Anterior cingulate cortex (tissue), 58 donors: ENCODE measurements at regions not wholly inside any gene's neighbourhood (a gene's known extent, or its start where the extent isn't known, plus 50 kb on each side); places are given as distances from the start of the nearest gene placed in this dataset.
"Not testable (repeated sequence)": the region's sequence is repeated elsewhere in the genome, so short reads cannot be mapped to it uniquely, and the experiment has no call there.

Source experiments
- DNase-seq, 58 donors: peaks; one replicate each; lab custom pipeline; 2025; lab: John Stamatoyannopoulos, UW

DNA sequence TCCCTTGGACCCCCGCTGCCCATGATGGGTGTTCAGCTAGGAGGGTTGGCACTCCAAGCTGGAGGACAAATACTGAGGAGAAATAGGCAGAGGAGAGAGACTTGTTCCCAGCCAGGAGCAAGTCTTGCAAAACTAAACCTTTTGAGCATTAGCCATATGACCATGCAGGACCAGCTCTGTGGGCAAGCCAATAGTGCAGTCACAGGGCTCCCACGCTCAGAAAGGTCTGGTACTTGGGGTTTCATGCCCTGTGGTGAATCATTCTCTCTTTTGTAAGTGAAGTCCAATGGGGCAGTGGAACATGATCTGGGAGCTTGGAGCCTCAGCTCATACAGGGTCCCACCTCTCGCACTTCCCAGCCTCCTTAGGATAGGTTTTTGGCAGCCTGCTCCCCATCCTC is 300.9 kb downstream of the BCOR start:
- no peak for DNase-seq

DNA sequence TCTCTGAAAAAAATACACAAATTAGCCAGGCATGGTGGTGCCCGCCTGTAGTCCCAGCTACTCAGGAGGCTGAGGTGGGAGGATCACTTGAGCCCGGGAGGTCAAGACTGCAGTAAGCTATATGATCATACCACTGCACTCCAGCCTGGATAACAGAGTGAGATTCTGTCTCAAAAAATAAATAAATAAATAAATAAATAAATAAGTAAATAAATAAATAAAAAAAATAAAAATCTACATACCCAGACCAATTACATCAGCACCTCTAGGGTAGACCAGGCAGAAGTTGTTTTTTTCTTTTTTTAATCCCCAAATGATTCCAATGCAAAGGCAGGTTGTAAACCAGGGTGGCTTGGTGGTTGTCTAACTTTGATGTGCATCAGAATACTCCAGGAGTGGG is 299.3 kb downstream of the BCOR start:
- not testable (repeated sequence) for DNase-seq

DNA sequence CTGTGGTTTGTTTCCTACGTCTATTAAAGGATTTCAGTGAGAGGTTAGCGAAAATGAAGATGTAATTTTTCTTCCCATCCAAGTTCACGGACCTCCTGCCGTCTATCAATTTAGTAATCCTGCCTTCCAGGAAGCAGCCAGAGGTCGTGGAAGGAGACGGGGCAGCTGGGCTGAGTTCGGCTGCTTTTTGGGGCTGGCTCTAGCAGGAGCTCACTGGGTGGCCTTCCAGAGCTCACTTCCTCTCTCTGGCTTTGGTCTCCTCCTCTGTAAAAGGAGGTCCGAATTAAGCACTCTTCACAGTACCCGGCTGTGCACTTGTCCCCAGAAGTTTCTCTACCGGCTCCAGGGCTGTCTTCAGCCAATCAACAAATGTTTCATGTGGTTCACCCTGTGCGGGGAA is 295.4 kb downstream of the BCOR start:
- DNase-seq: no peak

DNA sequence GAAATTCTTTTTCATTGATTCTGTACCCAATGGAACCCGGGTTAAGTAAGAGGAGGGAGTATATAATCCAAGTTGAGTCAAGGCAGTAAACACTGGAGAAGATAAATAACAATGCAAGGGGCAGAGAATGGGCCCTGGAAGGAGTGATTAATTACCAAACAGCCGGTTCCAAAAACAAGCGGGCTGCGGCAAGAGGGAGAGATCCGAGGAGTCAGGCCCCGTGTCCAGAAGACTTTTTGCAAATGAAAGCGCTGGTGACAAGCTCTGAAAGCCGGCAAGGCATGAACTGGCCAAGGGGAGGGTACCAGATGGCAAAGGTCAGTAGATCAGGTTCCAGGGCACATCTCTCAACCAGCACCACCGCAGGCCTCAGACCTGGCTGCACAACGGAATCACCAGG is 294.9 kb downstream of the BCOR start:
- DNase-seq: no peak

DNA sequence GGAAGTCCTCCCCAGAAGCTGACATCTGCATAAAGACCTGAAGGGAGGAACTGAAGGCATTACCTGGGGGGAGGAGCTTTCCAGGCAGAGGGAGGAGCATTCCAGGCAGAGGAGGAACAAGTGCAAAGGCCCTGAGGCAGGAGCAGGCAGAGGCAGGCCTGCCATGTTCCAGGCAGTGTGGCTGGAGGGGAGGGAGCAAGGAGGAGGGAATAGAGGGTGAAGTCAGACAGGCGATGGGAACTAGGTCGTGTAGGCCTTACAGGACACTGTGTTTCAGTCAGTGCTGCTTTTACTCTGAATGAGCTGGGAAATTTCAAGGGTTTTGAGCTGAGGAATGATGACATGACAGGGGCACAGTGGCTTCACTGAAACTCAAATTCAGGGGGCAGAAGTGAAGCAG is 292.7 kb downstream of the BCOR start:
- no peak for DNase-seq

DNA sequence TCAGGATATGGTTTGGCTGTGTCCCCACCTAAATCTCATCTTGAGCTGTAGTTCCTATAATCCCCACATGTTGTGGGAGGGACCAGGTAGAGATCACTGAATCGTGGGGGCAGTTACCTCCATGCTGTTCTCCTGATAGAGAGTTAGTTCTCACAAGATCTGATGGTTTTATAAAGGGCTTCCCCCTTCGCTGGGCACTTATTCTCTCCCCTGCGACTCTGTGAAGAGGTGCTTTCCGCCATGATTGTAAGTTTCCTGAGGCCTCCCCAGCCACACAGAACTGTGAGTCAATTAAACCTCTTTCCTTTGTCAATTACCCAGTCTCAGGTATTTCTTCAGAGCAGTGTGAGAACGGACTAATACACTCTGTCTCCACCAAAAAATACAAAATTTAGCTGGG is 291.9 kb downstream of the BCOR start:
- no peak for DNase-seq

DNA sequence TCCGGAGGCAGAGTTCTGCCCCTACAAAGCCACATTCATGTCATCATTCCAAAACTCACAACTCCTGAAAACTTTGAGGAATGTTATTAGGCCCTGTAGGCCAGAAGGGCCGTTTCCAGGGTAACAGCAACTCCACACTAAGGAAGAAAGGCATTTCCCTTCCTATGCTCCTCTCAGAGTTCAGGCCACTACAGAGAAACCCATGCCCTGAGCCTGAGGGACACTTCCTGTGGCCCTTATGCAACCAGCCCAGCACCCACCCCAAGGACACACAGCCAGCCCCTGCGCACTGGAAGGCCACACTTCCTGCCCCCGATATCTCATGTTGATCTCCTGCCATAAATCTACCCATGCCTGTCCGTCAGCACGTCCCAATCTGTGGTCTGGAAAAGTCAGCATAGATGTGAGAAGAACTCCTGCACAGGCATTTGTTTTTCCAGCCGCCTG is 289.3 kb downstream of the BCOR start:
- DNase-seq: peak in 1 of 58 donors; percentile 0

DNA sequence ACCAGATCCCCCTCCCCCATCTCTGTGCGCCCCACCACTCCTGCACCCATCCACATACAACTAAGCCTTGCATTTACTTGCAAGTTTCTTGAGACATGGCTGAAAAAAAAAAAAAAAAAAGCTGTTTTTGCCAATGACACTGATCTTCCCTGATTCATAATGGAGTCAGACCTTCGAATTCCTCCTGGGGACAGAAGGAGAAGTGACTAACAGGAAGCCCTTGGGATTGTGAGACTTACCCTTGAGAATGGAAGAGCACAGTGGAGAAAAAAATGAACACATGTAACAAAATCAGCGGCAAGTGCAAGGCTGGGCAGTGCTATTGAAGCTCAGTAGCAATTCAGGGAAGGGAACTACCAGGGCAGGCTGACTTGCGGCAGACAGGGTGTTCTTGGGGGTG is 288.4 kb downstream of the BCOR start:
- DNase-seq: no peak

DNA sequence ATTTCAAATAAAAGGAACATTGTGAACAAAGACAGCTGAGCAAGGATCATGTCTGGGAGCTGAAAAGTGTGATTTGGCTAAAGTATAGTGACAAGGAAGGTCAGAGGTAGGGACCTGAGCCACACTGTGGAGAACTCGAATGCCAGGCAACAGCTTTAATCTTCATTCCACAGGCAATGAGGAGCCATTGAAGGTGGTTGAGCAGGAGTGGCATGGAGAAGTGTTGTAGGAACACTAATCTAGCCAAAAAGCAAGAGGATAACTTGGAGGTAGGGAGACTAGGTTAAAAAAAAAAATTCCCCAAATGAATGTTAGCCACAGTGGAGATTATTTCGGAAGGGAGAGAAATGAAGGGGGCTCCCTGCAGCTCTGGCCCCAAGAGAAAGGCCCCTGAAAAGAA is 286.9 kb downstream of the BCOR start:
- DNase-seq: no peak

DNA sequence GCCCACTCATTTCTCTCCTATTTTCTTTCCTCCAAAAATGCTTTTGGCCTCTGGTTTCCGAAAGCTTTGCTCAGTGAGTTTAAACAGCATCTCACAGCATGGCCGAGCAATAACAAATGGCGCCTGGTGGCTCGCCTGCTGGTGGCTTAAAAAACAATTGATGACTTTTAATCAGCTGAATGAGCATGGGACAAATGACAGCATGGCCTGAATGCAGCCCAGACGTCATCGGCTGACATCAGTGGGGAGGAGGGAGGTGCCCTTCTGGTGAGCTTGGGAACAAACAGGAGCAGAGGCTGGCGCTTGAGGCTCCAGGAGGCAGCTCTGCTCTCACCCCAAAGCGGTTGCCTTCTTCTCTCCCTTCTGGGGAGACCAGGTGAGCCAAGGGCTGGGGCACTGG is 286.4 kb downstream of the BCOR start:
- DNase-seq: peak in 39 of 58 donors; percentile 1 to 67 (median 18)

DNA sequence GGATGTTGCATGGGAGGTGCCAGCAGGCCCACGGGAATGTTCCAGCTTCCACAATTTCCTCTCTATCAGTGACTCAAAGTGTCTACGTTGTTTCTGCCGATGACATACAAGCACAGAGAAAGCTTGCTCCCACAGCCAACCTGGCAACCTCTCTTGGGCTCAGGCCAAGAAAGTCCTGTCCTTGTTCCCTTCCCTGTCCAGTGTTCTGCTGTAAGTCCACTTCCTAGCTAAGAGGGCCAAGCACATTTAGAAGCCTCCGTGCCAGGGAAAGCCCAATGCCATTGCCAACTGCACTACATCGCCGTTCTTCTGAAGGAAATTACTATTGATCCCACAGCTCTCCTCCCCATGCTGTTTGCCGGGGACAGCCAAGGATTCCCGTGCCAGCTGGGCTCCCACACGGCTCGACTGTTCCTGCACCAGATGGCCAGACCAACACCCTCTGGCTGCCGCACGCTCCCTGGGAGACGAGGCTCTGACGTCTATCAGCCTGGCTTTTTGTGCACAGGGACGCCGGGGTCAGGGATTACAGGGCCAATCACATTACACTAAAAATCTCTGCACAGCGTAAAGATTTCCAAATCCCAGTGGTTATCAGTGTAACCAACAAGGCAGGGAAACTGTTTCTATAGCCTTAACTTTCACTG is 284.0 kb downstream of the BCOR start:
- DNase-seq: peak in 56 of 58 donors; percentile 1 to 84 (median 57)

DNA sequence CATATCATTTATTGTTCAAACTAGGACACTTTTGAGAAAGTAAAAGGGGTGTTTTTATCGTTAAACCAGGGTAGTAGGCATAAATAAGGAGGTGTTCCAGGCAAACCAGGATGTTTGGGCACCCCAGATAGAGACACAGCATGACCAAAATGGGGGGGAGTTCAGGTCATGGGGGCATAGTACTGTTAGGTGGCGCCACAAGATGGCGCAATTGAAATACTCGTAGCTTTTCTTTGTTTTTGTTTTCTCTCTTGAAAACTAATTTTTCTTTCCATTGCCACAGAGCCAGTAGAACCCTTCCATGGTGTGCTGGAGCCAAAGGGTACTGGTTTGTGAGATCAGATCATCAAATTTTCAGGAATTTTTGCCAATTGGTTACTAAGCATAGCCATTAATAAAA is 283.4 kb downstream of the BCOR start:
- DNase-seq: peak in 1 of 58 donors; percentile 2

DNA sequence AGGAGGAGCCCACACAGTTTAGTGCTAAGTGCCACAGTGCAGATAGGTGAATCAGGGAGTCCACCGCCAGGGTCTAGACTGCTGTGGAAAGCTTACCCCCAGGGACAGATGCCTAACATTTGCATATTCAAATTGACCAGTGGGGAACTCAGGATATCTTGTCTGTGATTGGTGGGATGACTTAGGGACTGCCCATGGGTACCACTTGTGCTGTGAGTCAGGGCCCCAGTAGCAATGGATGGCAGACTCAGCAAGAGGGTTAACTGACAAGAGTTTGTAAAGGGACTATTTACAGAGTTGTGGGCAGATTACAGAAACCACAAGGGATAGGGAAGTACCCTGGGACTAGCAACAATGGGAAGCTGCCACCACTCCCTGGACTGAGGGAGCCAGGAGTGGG is 282.1 kb downstream of the BCOR start:
- DNase-seq: no peak

DNA sequence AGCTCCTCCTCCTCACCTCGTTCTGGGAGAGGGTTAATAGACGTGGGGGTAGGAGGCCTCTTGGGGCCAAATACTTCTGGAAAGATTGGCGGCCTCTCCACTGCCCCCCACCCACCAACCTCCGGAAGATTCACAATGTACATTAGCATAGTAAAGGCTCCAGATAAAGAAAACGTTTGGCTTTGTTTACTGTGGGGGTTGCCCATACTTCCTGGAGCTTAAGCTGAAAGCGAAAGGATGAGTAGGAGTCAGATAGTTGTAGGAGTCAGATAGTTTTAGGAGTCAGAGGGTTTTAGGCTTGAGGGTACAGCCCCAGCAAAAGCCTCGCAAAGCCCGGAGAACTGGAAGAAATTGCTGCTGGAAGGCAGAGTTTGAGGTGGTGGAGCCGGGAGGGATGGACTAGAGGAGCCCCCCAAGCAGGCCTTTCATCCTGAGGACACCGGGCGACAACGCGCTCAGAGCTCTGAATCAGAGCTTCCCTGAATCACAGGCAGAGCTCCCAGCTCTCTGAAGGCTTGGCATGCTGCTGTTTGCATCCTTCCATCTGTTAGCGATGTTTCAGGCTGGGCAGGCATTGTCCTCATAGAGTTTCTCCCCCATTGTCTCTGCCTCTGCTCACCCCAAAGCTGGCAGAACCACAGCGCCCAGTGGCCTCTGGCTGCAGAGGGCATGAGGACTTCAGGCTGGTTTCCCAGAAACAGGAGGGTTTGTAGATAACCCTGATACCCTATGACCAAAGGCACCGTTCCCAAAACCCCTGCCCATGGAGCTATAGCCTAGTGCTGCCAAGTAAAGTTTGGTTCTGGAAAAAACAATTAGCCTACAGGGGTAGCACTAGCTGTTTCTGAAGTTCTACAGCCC is 280.7 kb downstream of the BCOR start:
- peak in 34 of 58 donors; percentile 1 to 44 (median 10) for DNase-seq

DNA sequence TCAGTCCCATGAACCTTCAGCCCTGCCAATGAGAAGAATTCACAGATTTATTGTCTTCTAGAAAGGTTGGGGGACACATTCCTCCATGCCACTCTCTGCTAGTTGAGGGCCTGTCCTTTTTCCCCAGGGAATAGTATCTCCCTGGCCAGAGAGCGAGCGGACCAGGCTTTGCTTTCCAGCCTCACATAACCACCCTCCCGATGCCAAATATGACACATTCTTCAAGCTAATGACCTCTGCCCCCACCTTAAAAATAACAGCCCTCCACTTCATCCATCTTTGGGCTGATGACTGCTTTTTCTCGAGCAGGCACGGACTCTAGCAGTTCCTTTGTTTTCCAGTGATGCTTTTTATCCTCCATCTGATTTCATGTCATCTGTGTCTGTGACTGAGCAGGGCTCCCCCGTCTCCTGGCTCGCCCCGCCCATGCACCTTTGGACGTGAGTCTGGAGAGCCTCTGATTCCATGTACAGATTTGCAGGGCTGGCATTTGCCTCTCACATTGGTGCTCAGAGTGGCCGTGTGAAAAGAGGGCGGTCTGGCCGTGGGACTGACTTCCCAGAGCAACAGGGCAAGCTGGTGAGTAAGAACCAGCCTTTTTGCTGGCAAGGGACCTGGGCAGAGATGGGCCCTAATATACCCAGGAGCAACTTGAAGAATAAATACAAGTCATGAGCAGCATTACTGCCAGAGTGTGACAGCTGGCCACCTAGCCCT is 279.8 kb downstream of the BCOR start:
- no peak for DNase-seq

DNA sequence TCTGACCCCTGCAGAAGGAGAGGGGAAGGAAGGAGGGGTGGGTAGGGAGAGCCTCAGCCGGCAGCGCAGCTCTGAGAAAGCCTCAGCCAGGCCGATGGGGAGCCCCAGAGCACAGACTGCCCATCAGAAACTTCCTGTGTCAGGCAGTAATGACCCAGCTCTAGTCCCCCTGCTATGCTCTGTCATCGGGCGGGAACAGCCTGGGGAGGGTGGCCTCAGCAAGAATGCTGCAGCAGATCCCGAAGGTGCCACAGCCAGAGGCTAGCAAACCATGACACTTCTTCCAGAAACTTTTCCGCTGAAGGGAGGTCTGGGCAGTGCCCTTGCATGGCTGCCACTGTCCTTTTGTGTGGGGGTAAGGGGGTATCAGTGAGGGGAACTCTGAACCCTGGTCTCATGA is 279.0 kb downstream of the BCOR start:
- DNase-seq: no peak

DNA sequence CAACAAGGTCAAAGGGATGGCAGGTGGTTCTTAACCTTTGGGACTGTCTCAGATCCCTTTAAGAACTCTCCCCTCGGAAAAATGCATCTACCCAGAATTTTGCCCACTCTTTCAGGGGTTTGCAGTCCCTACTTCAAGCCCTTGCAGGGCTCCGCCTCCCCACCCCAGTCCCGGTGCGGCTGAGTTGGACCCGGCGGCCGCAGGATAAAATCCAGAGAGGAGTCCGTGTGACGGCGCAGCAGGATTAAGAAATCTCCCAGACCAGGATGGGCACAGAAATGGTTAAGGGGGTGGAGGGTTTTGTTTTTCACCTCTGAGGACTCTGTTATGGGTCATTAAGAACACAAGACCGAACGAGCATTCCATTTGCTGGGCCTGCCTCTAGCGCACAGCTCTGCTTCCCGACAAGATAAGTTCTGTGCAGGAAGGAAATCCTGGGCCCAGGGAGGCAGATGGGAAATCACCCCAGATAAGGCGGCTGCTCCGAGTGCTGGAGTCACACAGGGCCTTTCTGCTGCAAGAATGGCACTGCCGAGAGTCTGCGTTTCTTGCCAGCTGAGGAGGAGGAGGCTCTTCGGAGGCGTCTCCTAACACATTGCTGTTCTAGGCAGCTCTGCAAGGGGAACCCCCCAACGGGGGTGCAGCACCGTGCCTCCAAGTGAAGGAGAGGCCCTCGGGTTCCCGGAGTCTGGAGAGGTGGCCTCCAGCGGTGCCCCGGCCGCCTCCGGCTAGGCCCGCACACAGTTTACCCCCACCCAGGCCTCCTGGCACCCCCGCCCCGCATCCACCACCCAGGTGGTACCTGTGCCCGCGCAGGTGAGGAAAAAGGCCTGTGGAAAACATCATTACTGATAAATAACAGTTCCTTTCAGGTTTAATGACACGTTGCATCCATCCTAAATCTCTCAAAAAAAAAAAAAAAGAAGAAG is 277.6 kb downstream of the BCOR start:
- peak in 16 of 58 donors; percentile 2 to 51 (median 9) for DNase-seq

DNA sequence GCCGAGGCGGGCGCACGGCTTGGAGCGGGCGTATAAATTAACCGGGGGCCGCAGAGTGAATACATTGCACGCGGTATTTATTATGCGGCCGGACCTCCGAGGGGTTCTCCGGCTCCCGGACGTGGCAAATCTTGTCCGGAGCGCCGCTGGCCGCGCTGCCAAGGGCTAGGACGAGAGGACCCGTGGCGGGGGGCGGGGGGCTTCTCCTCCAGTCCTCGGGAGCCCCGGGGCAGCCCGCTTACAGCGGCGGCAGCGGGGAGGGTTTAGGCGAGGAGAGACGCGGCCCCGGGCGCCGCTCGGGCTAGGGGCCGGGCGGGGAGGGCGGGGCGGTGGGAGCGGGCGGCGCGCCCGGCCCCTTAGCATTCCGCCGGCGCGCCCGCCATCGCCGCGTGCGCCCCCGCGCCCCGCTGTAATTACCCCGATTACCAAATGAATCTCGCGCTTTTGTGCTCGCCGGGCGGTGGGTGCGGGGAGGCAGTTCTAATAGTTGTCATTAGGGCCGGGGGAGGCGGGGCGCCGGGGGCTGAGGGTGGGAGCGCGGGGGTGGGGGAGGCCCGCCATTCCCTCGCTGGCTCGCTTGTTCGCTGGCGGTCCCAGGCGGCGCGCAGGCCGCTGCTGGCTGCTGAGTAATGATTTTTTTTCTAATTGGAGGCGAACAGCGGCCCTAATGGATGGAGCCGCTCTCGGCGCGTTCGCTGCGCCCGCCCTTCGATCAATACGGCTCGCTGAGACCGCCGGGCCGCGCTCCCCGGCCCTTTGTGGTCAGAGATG is 276.6 kb downstream of the BCOR start:
- DNase-seq: peak in 21 of 58 donors; percentile 0 to 31 (median 8)

DNA sequence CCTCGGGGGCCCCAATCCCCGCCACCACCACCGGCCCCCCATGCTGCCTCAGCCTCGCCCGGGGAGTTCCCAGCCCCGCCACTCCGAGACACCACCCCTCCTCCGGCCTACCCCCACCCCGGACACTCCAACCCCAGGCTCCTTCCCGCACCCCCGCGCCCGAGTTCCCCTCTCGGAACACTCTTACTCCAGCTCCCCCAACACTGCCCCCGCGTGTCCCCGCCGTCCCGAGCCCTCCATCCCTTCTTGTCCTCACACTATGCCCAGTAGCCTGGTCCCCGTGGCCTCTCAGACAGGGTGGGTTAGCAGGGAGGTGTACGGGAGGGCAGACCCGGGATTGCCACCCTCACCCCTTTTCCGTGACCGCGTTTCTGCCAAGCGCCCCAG is 276.1 kb downstream of the BCOR start:
- no peak for DNase-seq
